Limb (tissue), 2 donors: ENCODE measurements at regions not wholly inside any gene's neighbourhood (a gene's known extent, or its start where the extent isn't known, plus 50 kb on each side); places are given as distances from the start of the nearest gene placed in this dataset.

Experiments used
- DNase-seq, 2 donors: peaks; one replicate each; pipeline ENCODE4 v3.0.0-alpha.2; 2016; ENCODE audit errors: extremely low spot score in 2 of 2

DNA sequence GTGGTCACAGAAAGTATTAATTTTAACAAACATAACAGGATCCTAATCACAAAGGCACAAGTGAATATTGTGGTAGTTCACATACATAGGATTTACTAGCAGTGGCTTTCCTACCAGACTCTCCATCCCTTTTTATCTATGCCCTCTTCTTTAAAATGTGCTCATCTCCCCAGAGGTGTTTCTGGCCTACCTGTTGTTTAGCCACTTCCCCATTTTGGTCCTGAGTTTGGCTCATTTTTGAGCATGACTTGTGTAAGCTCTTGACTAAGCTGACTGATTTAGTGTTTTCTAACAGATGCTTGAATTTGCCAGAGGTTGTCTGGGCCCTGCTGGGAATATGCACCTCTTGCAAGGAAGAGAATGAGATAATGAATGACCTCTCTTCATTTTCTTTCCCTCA, 517.7 kb upstream of the CLINT1 start:
- DNase-seq, result no peak

GRCh38 chr5:158375531-158375930, 516.6 kb upstream of the CLINT1 start:
- no peak for DNase-seq

GRCh38 chr5:158373608-158374395, 514.9 kb upstream of the CLINT1 start:
- no peak for DNase-seq

DNA sequence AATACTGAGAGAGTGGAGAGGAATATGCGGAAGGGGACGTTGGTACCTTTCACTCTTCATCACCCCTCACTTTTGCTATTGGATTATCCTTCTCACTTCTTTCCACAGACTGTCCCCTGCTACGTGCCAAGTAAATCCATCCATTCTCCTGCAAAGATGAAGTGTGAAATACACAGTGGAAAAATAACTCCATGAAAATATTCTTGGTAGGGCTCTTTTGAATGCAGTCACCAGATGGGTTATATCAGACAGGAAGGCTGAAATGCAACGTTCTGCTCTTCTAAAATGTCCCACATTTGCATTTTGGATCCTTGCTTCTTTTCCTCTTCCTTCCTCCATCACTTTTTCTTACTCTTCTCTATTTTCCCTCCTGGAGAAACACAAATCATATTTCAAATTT, 510.3 kb upstream of the CLINT1 start:
- no peak for DNase-seq

DNA sequence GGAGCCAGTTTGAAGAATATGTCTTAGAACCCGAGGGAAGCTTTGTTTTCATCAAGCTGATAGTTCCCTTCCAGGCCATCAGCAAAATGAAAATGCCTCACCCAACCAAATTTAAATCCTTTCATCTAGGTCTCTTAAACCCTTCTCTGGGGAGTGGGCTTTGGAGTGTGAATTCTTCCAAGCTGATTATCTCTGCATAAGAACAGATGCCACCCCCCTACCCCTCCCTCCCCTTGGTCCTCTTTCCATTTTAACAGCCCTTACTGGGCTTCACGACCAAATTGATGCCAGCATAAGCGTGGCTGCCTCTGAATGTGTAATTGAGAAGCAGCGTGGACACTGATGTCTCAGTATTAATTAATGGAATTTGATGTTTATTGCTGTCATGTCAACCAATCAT, 509.7 kb upstream of the CLINT1 start:
- no peak for DNase-seq

DNA sequence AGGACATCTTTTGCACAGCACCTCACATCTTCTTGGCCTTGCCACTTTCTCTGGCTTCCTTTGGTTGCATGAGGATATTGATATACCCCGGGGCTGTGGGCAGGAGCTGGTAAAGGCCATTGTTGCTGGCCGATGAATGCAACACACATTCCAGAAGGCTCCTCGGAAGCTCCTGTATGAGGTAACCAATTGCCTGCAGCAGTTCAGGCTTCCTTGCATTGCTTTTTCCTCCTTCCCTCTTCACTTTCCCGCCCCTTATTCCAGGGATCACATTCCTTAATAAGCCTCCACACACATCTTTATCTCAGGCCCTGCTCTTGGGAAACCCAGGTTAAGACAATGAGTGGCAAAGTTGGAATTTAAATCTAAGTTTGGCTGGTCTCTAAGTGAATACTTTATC, 505.4 kb upstream of the CLINT1 start:
- DNase-seq, result no peak

DNA sequence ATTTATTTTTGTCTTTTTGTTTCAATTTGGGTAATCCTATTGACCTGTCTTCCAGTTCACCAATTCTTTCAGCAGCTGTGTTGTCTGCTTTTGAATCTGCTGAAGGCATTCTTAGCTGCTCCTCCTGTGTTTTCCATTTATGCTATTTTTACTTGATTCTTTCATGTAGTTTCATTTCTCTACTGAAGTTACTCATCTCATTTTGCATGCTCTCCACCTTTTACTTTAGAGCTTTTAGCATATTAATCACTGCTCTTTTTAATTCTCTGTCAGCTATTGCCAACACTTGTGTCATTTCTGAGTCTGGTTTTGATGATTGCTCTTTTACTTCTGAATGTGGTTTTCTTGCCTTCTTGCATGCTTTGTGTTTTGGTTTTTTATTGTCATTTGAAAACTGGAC, 496.0 kb upstream of the CLINT1 start:
- DNase-seq, result no peak

DNA sequence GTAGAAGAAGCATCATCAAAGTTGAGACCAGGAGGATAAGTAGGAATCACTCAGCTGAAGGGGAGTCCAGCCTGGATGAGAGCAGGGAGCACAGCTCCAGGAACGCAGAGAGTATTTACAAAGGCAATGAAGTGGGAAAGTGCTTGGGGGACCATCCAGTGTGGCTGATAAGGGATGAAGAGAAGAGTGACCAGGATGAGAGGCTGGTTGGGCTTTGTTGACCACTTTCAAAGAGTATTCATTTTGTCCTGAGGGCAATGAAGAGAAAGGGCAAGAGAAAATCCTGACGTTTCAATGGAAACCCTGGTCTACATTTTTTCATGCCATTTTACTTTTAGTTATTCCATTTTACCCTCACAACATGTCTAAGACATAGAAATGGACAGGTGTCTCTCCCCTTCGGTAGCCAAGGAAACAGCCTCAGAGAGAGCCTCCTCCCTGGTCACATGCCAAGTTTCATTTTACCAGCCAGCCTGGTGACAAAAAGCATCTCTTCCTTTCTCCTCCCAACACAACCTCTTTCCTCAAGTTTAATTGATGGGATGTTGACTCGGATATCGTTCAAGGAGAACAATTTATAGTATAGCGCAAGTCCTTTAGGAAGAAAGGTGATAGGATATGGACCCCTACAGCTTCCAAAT, 492.7 kb upstream of the CLINT1 start:
- DNase-seq, result no peak

DNA sequence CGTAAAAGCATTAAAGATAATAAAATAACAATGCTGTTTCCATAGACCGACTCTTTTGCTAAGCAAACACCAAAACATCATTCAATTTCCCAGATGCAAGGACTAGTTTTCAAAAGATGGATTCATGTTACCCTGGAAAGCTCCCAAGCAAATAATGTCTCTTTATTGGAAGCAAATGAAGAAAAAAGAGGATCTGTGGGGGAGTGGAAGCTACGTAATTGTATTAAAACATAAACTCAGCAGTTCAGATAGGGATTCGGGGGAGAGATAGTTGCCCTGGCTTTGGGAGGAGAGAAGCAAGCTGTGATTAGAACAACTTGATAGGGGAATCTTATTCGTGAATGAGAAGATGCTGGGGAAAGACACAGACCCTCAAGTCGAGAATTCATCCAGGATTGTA, 491.0 kb upstream of the CLINT1 start:
- peak in 1 of 2 donors; percentile 66 for DNase-seq

- no peak for DNase-seq
Observed at GRCh38 chr5:158344376-158344775, 485.4 kb upstream of the CLINT1 start.

DNA sequence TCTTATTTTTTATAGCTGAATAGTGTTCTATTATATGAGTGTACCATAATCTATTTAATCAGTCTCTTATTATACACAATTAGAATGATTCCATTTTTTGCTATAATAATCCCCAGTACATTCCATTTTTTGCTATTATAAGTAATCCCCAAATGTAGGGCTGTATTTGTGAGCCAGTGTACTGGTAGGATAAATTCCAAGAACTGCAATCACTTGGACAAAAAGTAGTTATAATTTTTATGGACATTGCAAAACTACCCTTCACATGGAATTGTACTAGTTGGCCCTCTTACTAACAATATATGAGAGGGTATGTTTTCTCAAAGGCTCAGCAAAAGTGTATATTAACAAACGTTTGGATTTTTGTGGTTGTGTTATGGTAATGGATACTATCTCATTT, 481.7 kb upstream of the CLINT1 start:
- DNase-seq, result no peak

DNA sequence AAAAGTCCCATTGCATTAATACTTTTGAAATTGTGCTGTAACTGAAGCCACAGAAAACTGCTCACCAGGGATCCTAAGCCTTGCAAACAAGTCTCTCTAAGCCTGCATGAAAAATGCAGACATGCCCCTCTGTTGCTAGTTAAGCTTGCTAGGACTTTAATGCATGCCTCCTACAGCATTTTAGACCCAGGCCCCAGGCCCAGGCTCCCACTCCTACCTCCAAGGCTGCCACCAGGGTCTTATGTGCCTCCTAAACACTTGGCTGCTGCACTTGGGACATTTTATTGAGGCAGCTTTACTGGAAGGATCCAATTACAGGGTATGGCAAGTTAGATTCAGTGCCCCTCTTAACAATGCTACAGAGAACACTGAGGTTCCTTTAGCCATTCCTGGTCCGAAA, 467.3 kb upstream of the CLINT1 start:
- no peak for DNase-seq

- no peak for DNase-seq
Observed at GRCh38 chr5:158324236-158324635, 465.3 kb upstream of the CLINT1 start.

DNA sequence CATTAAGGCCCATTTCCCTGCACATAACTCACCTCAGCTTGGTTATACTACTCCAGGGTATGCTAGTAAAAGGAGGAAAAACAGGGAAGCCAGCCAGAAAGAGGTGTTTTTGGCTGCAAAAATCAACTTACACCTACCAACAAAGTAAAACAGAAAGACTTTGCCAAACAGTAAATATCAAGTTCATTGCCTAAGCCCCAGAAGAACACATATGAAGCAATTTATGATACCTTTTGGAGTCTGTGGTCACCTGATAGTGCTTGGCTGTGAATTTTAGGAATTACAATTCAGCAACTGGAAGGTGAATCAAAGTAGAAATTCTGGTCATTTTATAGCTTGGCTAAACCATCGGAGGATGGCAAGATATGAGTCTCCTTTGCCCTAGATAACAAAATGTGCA, 463.7 kb upstream of the CLINT1 start:
- no peak for DNase-seq

DNA sequence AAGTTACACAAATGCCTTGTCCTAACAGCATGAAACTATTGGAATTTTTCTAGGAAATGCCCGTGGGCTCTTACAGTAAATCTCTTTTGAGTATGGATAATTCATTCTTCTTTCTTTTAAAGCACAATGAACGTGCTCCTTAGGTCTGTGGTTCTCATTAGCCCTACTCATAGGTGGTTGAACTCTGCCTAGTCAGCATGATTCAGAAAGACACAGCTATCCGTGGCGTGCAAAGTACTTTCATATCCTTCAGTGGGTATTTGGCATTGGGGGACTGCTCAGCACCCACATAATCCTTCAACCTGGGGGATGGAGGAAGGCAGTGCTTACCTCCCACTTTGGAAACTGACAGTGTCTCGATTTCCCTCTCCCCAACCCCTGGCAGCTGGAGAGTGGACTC, 462.0 kb upstream of the CLINT1 start:
- DNase-seq, result no peak

DNA sequence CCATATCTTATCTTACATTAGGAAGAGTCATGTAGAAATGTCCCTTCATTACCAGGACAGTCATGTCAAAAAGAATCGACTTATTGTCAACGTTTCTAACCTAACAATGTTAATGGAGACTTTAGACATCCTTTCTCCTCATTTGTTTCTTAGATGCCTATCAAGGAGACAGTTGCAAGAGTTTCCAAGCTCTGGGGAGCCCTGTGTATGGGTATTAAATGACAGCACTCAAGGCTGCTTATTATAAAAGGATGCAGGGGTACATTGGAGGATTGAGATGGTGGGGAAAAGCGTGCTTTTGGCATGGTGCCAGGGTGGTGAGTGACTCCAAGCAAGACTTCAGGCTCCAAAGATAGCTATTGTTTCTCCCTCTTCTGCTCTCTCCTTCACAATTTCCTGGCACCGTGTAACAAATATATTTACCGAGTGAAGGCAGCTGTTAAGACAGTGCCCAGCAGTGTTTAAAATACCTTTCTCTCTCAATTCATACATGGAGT, 461.3 kb upstream of the CLINT1 start:
- DNase-seq, result peak in 1 of 2 donors; percentile 65

DNA sequence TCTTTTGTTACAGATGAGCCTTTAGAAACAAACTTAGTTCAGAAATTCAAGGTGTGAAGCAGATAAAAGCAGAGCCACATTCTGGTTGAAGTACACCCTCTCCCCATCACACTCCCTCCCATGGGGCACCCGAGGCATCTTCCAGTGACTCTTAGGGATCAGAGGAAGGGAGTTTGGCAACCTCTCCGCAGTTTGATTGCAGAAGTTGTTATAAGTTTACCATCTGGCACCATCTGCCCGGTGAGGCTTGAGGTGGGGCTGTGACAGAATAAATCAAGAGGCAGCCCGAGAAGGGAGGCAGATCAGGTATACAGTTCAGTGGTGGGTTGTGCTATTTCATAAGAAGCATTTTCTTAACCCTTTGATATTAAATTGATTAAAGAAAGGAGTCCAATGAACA, 458.6 kb upstream of the CLINT1 start:
- DNase-seq, result no peak

DNA sequence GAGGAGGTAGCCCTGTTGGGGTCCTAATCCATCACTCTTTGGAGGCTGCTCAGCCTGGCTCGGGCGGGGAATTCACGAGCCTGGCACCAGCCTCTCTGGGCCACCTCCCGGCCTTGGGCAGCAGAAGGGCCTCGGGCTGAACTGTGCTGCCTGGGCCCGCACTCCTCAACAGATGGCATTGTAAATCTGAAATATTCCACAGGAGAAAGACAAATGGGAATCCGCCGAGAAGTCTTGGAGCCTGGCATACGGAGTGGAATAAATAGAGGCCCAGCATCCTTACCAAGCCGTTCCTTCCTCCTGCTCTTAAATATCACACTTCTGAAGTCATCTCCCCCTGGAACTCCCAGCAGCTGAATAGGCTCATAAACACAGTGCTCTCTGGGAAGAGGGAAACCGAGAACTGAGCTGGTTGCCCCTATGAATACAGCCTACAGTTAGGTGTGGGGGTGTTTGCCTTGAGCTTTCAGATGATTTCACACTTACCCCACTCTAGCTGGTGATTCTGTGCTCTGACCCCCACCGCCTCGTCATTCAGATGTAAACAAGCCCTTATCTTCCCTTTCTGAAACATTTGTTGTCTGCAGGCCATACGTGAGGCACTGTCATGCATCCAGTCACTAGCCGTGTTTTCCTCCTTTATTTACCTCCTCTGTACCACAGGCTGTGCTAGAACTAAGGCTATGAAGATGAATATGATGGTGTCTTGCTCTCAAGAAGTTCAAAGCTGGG, 455.0 kb upstream of the CLINT1 start:
- no peak for DNase-seq

- DNase-seq, result no peak
Observed at GRCh38 chr5:158313027-158313732, 454.2 kb upstream of the CLINT1 start.

GRCh38 chr5:158309088-158309807, 450.3 kb upstream of the CLINT1 start:
- DNase-seq, result peak in 1 of 2 donors; percentile 65

DNA sequence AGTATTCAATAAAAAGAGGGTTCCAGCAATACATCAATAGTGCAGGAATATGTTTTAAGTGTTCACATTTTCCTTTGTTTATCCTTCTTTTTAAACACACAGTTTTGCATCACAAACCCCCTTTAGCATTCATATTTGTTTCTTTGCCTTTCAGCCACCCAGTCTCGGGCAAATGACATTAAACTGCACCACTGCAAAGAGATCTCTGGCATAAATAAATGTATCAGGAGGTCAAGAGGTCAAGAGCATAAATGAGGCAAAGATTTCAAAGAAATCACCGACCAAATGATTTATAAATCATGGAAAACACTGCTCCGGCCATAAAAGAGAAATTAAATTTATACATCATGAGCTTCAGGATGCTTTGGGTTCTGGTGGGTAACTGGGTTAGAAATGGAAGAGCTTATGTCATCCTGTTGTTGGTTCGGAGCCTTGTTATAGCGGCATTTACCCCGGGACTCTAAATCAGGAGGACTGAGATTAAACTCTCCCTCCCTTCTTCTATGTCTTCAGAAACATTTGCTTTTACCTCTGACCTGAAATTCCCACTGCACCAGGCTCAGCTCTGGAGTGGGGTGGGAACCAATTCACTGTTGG, 449.6 kb upstream of the CLINT1 start:
- DNase-seq, result no peak
